ENCODE measurements at regions not wholly inside any gene's neighbourhood (a gene's known extent, or its start where the extent isn't known, plus 50 kb on each side); places are given as distances from the start of the nearest gene placed in this dataset.
A peak's percentile ranks its signal among the peaks of the same experiment; 100 is the strongest.
"Not testable (repeated sequence)": the region's sequence is repeated elsewhere in the genome, so short reads cannot be mapped to it uniquely, and the experiment has no call there.

DNA sequence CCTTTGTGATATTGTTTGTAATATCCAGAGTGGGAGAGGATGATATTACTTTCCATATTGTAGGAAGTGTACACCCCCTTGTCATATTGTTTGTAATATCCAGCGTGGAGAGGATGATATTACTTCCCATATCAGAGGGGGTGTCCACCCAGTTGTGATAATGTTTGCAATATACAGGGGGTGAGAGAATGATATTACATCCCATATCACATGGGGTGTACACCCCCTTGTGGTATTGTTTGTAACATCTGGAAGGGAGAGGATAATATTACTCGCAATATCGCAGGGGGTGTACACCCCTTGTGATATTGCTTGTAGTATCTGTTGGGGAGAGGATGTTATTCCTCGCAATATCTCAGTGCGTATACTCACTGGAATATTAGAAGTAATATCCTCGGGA, 61.5 kb downstream of the PRSS23 start:
- no peak for DNase-seq

DNA sequence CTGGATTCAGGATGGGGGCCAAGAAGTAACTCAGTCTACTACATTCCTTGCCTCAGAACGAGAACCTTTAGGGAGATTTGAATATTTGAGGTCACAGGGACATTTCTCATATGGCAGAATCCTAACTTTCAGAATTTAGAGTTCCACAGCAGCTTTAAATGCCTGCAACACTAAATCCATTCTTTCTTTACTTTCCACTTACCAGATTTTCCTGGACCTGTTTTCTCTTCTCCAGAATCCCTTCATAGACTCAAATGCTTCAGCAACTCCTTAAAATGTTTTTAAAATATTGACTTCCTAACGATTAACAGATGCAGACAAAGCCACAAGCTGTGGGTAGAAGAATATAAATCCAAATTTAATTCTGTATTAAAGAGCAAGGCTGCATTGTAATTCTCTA, 63.1 kb downstream of the PRSS23 start:
- no peak for DNase-seq

- DNase-seq, result no peak
These were observed 65.1 kb downstream of the PRSS23 start for GRCh38 chr11:86865436-86865835.

DNA sequence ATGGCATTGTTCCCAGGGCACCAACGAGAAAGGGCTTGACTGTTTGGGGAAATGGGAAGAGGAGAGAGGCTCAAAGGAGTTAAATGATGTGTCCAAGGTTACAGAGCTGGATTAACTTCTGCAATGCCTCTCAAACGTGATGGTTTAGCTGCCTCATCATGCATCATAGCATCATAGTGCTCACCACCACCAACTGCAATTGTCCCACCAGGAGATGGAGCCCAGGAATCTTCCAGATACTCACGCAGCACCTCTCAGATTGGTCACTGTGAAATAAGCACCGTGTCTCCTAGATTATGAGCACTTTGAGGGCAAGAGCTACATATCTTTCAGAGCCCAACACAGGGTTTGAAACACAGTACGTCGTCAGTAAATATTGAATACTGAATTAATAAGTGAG, 69.2 kb downstream of the PRSS23 start:
- no peak for DNase-seq

DNA sequence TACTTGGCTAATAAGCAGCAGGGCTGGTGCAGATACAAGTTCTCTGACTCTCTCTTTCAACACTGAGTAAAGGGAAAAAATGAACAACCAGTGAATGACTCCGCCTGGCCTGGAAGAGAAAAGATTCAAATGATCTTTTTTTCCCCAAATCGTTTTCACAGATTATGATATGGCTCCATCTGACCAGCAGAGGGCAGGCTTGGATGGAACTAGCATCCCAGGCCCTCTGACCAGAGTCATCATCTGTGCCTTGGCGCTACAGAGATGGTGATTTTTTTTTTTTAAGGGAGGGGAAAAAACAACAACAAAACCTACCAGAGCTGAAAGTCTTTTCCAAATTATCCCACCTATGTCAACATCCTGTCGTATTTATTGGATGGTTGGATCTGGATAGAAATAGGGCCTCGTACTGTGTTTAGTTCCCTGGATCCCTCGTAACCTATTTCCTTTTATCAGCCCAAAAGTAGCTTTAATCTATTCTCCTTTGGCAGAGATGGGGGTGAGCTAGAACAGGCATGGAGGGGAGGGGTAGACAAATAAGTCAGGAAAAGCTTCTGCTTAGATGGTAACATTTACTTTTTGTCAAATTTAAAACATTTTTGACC, 69.7 kb downstream of the PRSS23 start:
- DNase-seq, result peak; percentile 22

DNA sequence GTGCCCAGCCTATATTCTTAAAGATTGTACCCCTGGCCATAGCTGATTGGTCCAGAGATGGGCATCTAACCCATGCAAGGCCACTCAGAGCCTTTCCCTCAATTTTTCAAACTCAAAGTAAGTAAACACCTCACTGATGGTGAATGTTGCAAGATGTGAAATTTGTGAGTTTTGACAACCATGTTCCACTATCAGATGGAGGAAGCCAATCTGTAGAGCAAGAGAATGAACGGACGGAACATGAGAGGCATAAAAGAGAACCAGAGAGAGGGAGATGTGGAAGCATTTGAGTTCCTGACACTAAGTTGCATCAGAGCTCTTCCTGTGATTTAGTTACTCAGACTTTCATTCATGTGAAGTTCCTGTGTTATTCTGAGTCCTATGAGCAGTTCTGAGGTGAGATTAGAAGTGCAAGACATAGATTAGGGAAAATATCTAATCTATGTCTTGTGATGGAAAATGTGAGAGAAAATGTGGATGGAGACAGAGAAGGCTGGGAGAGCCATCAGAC, 73.3 kb downstream of the PRSS23 start:
- no peak for DNase-seq

- DNase-seq, result no peak
These were observed 74.1 kb downstream of the PRSS23 start for GRCh38 chr11:86874304-86875056.

DNA sequence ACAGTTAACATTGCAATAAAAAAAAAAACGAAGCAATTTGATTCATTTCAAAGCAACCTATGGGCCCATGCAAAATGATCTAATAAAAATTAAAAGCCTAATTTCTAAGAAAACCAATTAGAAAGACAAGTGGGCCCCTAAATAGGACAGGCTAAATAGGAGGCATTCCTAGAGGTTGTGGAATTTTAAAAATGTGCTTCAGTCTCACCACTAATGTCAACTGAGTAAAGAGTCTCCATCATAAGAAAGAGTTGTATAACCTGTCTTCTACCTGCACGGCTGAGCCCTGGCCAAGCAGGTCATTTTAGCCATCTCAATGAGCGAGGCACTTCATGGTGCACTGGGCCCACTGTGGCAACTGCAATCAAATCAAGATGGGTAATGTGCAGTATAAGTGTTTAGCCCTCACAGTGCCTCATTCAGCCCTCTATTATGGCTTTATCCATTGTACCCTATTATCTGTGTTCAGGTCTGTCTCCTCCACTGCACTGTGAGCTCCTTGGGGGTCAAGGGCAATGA, 76.4 kb downstream of the PRSS23 start:
- DNase-seq, result no peak

GRCh38 chr11:86877503-86877902, 77.2 kb downstream of the PRSS23 start:
- DNase-seq, result no peak

GRCh38 chr11:86879241-86879640, 76.0 kb downstream of the FZD4 start:
- DNase-seq, result not testable (repeated sequence)

- no peak for DNase-seq
These were observed 69.9 kb downstream of the FZD4 start for GRCh38 chr11:86885311-86885710.

- DNase-seq, result no peak
These were observed 66.8 kb downstream of the FZD4 start for GRCh38 chr11:86888164-86889000.

DNA sequence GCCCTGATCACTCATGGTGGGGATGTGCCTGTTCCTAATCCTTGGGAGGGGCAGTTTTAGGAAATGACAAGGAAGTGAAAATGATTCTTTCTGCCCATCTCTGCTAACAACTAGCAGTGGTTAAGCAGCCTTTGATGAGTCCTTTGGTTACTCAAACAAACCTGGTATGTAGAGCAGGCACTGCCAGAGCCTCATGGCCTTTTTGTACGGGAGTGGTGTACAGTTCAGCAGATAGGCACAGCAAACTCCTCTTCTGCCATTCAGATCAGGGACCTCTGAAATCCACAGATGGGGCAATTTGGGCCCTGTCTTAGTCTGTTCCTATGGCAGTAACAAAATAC, 66.2 kb downstream of the FZD4 start:
- DNase-seq, result no peak

GRCh38 chr11:86891036-86891435, 64.2 kb downstream of the FZD4 start:
- no peak for DNase-seq

GRCh38 chr11:86893235-86893634, 62.0 kb downstream of the FZD4 start:
- no peak for DNase-seq
